OCI-LY7 (cell line): ENCODE measurements at regions not wholly inside any gene's neighbourhood (a gene's known extent, or its start where the extent isn't known, plus 50 kb on each side); places are given as distances from the start of the nearest gene placed in this dataset.

Experiments
- EZH2phosphoT487 ChIP-seq: fragments of 200-600 bp; sonication (generic); IDR thresholded peaks from 2 replicates; pipeline ENCODE4 v1.6.1; 2018; ENCODE audit warnings: low read depth, borderline replicate concordance, mild to moderate bottlenecking, mixed run types, antibody characterized with exemption, low read length, moderate library complexity, mixed read lengths
- TF ChIP-seq, protein P1 (sequence below): fragments of 200-600 bp; sonication (generic); conservative IDR thresholded peaks from 2 replicates; pipeline ENCODE4 v1.5.1; 2014; ENCODE audit warnings: mild to moderate bottlenecking, antibody characterized with exemption, low read length, moderate library complexity, mixed read lengths

DNA sequence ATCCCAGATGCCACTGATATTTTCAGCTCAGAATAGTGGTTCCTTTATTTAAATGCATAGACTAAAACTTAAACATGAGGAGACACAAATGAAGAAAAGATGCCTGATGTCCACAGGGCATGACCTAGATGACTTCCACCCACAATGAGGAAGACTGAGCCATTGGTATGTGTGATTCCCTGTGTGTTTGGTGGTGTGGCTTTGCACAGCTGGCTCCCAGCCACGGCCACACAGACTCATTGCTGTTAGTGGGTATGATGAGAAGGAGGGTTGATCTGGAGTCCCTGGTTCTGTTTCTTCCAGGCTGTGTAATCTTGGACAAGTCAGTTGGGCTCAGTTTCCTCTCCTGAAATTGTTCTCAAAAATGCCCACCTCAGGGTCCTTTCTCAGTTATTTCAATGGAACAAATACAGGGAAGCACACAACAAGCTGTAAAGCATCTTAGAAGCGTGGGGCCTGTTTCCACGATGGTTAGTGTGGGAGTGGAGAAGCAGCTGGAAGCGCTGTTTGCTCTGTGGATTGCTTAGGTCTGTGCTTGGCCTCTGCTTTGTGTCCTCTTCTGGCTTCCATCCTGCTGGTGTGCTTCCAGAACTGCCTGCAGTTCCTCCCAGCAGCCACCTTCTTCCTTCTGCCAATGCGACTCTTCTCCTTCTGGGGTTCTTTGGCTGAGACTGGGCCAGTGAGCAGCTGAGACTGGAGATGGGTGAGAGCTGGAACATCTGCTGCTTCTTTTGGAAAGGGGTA is 303.7 kb downstream of the BMPER start:
- TF ChIP-seq, protein P1, sequence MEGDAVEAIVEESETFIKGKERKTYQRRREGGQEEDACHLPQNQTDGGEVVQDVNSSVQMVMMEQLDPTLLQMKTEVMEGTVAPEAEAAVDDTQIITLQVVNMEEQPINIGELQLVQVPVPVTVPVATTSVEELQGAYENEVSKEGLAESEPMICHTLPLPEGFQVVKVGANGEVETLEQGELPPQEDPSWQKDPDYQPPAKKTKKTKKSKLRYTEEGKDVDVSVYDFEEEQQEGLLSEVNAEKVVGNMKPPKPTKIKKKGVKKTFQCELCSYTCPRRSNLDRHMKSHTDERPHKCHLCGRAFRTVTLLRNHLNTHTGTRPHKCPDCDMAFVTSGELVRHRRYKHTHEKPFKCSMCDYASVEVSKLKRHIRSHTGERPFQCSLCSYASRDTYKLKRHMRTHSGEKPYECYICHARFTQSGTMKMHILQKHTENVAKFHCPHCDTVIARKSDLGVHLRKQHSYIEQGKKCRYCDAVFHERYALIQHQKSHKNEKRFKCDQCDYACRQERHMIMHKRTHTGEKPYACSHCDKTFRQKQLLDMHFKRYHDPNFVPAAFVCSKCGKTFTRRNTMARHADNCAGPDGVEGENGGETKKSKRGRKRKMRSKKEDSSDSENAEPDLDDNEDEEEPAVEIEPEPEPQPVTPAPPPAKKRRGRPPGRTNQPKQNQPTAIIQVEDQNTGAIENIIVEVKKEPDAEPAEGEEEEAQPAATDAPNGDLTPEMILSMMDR: no peak
- no peak for TF ChIP-seq EZH2phosphoT487
